ENCODE measurements at regions not wholly inside any gene's neighbourhood (a gene's known extent, or its start where the extent isn't known, plus 50 kb on each side); places are given as distances from the start of the nearest gene placed in this dataset.
"Not testable (repeated sequence)": the region's sequence is repeated elsewhere in the genome, so short reads cannot be mapped to it uniquely, and the experiment has no call there.

DNA sequence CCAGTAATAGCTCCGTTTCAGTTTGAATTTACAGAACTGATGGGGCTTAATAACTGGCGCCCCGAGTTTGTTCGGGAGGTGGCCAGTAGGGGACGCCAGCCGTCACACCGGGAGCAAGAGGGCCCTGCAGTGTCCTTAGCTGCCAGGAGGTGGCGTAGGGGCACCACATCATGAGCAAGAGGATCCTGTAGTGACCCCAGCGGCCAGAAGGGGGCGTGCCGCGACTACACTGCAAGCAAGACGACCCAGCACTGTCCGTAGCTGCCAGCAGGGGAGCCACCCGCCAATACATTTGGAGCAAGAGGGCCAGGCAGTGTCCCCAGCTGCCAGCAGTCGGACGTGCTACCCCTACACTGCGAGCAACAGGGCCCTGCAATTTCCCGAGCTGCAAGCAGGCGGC lies 663.7 kb upstream of the B3GAT1 start:
- peak; percentile 35 for DNase-seq

- DNase-seq = no peak
These were observed 662.5 kb upstream of the B3GAT1 start for GRCh38 chr11:135074397-135074998.

DNA sequence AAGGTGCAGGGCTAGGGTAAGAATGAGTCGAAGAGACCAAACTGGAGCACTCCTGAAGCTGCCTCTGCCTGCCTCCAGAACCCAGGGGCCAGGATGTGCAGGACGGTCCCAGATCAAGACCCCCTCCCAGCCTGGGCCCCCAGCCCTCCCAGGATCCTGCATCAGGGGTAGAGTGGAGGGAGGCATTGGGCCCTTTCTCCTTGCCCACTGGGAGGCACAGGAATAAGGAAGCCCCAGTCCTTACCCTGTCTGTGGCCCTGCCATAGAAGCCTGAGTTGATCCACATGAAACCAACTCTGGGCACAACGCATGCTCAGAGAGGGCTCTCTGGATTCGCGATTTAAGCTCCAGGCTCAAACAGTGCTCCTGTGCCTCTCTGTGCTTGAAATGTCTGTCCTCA lies 661.8 kb upstream of the B3GAT1 start:
- DNase-seq = no peak

DNA sequence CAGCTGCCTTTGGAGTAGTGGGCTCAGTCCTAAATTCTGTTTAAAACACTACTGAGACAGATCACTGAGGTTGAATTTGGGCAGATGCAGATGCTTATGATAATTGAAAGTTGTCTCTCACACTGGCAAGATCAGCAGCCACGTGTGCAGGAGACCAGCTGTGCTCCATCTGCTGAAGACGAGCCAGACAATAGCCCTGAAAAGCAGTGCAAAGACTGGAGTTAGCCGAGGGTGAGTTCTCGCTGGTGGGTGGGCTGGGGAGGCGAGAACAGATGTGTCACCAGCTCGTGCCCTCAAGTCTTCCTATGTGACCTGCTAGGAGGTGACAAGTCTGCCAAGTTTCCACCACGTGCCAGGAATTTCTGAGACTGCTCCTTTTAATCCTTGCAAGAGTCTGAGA lies 661.3 kb upstream of the B3GAT1 start:
- no peak for DNase-seq

- DNase-seq = no peak
These were observed 657.8 kb upstream of the B3GAT1 start for GRCh38 chr11:135069890-135070289.

GRCh38 chr11:135069063-135069462 lies 657.0 kb upstream of the B3GAT1 start:
- DNase-seq = no peak

DNA sequence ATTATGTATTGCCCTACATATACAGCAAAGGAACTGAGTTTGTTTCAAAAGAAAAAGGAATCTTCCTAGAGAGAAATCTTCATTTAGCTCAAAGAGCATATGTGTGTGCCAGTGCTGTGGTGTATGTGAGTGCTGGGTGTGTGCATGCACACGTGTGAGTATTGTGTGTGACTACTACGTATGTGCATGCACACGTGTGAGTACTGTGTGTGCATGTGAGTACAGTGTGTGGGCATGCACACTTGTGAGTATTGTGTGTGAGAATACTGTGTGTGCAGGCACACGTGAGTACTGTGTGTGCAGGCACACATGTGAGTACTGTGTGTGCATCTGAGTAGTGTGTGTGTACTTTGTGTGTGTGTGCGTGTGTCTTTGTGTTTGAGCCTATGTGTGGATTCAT lies 651.0 kb upstream of the B3GAT1 start:
- no peak for DNase-seq

DNA sequence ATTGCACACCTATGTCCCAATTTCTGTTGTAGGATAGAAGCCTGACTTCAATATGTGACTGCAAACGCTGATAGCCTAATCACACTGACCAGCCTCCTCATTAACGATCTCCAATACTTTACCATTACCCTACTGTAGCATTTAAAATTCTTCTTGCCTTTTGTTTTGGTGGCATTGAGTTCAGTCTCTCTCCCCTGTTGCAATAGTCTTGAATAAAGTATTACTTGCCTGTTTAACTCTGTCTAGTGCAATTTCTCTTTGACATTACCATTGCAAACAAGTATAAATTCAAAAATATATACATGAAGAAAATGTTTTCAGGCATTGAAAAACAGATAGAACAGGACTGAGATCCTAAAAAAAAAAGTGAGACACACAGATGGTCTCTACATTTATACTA lies 649.1 kb upstream of the B3GAT1 start:
- no peak for DNase-seq

GRCh38 chr11:135046986-135047385 lies 634.9 kb upstream of the B3GAT1 start:
- DNase-seq = no peak

DNA sequence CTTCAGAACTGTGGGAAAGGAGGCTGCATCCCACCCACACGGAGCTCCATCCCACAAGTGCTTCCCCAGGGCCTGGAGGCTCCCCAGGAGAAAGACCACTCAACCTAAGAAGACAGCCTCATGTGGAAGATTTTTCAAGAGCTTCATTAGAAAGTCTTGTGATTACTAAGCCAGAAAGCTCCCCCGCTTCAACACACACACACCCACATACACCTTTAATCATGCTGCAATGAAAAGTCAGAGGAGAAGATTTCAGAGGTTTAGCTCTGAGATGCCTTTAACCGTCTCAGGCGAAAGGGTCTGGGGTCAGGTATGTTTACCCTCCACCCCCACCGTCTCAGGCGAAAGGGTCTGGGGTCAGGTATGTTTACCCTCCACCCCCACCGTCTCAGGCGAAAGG lies 634.5 kb upstream of the B3GAT1 start:
- DNase-seq = no peak

DNA sequence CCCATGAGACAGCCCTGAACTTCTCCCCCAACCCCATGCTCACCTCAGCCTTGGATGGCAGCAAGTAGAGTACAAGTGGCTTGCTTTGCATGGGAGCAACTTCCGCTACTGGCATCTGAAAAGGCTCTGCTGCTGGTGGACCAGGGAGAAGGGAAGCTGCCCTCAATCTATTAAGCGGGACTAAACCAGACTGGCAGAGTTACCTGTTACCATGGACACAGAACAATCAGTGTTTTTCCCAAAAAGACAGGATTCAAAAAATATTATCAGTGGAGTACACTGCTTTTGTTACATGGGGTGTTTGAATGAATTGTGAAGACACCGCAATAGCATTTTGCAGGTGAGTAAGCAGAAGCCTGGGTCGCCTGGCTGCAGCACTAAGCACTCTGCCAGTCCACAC lies 631.4 kb upstream of the B3GAT1 start:
- no peak for DNase-seq

GRCh38 chr11:135037828-135038227 lies 625.8 kb upstream of the B3GAT1 start:
- DNase-seq = no peak

DNA sequence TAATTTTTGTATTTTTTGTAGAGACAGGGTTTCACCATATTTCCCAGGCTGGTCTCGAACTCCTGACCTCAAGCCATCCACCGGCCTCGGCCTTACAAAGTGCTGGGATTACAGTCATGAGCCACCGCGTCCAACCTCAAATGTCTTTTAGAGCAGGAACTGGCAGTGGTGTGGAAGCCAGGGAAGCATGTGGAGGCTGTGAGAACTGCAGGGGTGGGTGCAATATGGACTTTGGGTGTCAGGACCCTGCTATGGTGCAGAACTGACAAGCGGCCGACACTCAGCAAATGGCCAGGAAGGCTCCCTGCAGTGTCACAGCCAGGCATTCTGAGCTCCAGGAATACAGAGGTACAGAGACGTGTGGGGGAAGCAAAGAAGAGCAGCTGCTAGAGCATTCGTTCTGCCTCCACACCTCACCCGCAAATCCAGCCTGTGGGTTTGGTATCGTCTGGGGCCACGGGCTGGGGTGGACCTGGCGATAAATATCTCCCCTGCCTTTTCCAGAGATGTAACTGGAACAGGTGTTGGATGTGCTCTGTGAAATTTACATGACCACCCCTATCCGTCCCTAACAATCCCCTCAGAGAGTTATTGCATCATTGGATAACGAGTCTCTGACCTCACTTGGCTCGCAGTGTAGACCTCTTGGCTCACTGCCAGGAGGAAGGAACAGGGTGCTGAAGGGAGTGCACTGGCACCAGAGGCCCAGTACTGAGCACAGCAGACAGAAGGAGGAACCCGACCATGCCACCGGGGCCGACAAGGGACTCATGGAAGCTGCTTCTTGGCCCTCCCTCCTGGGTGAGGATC lies 624.7 kb upstream of the B3GAT1 start:
- no peak for DNase-seq

DNA sequence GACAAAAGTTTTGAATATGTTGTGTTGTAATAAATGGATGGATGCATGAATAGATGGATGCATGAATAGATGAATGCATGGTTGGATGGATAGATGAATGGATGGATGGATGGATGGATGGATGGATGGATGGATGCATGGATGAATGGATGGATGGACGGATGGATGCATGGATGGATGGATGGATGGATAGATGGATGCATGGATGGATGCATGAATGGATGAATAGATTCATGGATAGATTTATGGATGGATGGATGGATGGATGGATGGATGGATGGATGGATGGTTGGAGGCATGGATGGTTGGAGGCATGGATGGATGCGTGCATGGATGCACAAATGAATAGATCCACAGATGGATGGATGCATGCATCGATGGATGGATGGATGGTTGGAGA lies 623.2 kb upstream of the B3GAT1 start:
- no peak for DNase-seq

DNA sequence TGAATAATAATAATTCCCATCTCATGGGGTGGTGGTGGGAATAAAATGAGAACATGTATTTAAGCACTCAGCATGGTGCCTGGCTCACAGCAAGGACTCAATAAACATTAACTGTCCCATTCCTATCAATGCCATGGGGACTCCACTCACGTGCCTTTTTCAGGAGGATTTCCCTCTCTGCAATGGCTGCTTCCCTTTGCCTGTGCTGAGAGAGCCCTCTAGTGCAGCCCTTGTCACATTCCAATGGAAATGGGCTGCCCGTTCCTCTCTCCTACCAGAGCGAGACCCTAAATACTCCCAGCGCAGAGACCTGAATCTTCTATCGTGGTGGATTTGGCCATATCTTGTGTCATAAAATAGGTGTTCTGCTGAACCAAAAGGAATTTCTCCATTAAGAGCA lies 621.5 kb upstream of the B3GAT1 start:
- DNase-seq = no peak

GRCh38 chr11:135031205-135031989 lies 619.4 kb upstream of the B3GAT1 start:
- DNase-seq = no peak

DNA sequence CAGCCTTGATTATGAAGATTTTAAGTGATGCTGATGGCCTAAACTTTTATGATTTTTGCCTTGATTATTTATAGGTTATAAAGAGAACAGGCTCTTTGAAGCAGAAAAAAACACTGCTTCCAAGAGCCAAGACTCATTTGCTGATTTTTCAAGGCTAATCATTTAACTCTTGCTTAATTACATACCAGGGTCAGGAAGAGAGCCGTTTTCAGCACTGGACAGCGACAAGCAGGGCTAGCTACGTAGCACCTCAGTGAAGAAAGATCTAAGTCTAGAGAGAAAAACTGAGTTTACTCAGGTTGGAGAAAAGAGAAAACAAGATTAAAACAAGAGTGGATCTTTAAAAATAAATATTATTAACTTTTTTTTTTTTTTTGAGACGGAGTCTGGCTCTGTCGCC lies 615.4 kb upstream of the B3GAT1 start:
- DNase-seq = no peak

- no peak for DNase-seq
These were observed 611.5 kb upstream of the B3GAT1 start for GRCh38 chr11:135023499-135023898.

DNA sequence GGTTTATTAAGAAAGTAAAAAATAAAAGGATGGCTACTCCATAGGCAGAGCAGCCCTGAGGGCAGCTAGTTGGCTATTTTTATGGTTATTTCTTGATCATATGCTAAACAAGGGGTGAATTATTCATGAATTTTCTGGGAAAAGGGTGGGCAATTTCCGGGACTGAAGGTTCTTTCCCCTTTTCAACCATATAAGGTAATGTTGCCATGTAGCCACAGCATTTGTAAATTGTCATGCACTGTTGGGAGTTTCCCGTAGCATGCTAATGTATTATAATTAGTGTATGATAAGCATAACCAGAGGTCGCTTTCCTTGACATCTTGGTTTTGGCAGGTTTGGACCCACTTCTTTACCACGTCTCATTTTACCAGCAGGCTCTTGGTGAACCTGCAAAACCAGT lies 610.4 kb upstream of the B3GAT1 start:
- DNase-seq = no peak

DNA sequence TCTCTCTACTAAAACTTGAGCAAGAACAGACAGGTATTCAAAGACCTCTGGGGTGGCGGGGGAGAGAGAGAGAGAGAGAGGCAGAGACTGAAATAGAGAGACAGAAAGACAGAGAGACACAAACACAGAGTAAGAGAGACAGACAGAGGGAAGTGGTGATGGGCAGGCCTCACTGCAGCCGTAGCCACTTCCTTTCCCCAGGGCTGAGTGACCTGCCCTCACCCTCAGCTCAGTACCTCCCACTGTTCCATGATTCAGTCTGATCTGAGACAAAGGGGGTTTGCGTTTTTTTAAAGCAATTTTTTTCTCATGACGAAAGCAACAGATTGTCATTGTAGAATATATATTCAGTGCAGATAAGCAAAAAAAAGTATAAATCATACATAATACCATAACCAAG lies 607.9 kb upstream of the B3GAT1 start:
- no peak for DNase-seq

- no peak for DNase-seq
These were observed 607.4 kb upstream of the B3GAT1 start for GRCh38 chr11:135019343-135019871.

DNA sequence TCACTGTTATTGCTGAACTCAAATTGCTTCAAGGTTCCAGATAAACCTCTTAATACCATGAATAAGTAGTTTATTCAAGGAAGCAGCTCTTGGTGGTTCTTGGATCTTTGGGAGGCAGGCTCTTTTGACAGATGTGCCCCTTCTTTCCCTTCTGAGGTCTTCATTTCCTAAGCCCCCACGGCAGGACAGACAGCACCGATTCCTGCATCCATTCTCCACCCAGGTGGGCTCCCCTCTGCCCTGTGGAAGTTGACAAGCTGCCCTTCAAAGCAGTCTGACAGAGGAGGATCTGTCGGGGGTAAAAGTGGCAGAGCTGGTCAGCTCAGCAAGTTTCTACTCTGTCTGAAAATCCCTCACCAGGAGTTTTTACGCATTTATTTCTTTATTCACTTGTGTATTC lies 605.3 kb upstream of the B3GAT1 start:
- DNase-seq = no peak

GRCh38 chr11:135015966-135016365 lies 603.9 kb upstream of the B3GAT1 start:
- no peak for DNase-seq

GRCh38 chr11:135011313-135011712 lies 599.3 kb upstream of the B3GAT1 start:
- not testable (repeated sequence) for DNase-seq

All from central memory CD4-positive, alpha-beta T cell (primary cell).